PC-9 (cell line): ENCODE measurements at regions not wholly inside any gene's neighbourhood (a gene's known extent, or its start where the extent isn't known, plus 50 kb on each side); places are given as distances from the start of the nearest gene placed in this dataset.

Source experiments
- CTCF ChIP-seq: fragments of 200-600 bp; sonication (generic); conservative IDR thresholded peaks from 2 replicates; pipeline ENCODE4 v1.6.1; 2017; ENCODE audit warnings: mixed run types, antibody characterized with exemption, mild to moderate bottlenecking, moderate library complexity
- EZH2 ChIP-seq: fragments of 200-600 bp; sonication (generic); IDR thresholded peaks from 2 replicates; pipeline ENCODE4 v1.8.0; 2017; ENCODE audit warnings: antibody characterized with exemption, low read depth

DNA sequence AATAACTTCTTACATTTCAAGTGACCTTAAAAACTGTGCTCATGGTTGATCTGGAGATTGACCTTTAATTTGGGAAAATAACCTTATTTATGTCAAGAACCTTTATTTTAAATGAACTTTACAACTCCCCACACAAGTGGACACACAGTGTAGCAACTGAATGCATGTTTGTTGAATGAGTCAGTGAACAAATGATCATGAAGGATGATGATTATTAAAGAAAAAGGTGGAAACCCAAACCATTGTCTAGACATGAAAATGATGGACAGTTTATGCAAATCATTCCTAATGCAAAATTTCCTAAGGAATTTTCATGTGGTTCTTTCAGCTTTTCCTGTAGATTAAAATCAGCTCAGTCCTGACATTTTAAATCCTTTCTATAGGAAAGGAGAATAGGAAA, 439.8 kb upstream of the RUNX1 start:
- TF ChIP-seq CTCF (no peak), EZH2 (no peak)
